ENCODE measurements at regions not wholly inside any gene's neighbourhood (a gene's known extent, or its start where the extent isn't known, plus 50 kb on each side); places are given as distances from the start of the nearest gene placed in this dataset.

DNA sequence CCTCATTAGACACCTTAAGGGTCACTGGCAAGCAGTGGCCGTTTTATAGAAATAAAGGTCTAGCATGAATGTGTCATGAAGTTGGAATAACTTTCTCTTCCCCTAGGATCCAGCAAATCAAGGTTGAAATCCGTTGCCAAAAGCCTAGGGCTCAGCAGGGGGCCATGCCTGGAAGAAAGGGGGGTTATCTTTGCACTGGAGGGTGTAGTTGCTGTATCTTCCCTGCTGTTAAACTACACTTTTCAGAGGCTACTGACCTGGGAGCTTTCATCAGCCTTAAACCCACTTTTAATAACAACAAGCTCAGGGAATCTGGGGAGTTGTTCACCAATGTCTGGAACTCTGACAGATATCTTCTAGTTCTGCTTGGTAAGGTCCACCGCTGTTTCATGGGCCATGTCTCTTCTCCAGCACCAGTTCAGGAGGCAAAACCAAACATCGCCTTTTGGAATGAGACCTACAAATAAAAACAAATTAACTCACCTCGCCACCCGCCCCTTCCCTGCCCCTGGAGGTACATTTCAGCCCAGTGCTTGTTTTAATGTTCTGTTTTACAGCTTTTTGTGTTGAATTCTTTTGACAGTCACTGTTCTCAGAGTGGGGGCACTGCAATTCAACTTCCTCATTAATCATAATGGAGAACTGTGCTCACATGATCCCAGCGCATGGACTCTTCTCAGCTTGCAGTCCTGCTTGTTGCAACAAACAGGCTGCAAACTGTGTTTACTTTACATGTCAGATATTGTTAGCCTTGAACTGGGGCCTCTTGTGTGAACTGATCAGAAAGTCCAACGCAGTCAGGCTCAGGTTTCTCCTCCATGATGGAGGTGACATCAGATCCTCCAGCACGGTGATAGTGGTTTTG is 508.7 kb downstream of the KCNJ2 start:
- H3K27ac Mint-ChIP-seq (ENCODE audit: unreplicated experiment): no peak overlapping the region
- DNase-seq: no peak
- H3K4me1 Mint-ChIP-seq (ENCODE audit: low read depth, unreplicated experiment): peaks cover 4% of the 10 kb centered on the region
- H3K27me3 Mint-ChIP-seq (ENCODE audit: unreplicated experiment): no peaks in the 10 kb centered on the region
- no peaks in the 10 kb centered on the region for H3K9me3 Mint-ChIP-seq (ENCODE audit: unreplicated experiment)
- H3K36me3 Mint-ChIP-seq (ENCODE audit: unreplicated experiment): no peaks in the 10 kb centered on the region
- TF ChIP-seq, protein P1, sequence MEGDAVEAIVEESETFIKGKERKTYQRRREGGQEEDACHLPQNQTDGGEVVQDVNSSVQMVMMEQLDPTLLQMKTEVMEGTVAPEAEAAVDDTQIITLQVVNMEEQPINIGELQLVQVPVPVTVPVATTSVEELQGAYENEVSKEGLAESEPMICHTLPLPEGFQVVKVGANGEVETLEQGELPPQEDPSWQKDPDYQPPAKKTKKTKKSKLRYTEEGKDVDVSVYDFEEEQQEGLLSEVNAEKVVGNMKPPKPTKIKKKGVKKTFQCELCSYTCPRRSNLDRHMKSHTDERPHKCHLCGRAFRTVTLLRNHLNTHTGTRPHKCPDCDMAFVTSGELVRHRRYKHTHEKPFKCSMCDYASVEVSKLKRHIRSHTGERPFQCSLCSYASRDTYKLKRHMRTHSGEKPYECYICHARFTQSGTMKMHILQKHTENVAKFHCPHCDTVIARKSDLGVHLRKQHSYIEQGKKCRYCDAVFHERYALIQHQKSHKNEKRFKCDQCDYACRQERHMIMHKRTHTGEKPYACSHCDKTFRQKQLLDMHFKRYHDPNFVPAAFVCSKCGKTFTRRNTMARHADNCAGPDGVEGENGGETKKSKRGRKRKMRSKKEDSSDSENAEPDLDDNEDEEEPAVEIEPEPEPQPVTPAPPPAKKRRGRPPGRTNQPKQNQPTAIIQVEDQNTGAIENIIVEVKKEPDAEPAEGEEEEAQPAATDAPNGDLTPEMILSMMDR (IDR thresholded peaks at IDR 0.05; ENCODE audit: partially characterized antibody, unreplicated experiment): no peak
- H3K4me3 Mint-ChIP-seq (ENCODE audit: unreplicated experiment): no peak overlapping the region

DNA sequence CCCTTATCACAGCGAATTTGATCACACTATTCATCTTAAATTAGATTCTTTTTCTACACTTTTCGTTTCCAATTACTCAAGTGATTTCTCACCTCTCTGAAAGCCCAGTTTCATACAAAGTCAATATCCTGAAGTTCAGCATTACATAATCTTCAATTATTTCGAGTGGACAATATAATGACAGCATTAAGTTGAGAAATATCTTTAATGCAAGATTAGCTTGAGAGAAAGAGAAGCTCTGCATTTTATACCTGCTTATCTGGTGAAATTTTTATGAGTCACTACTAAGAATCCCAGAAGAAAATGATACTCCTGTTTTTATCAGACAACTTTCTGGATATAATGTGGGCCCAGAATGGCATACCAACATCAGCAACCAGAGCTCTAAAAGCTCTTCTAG is 509.6 kb downstream of the KCNJ2 start:
- Mint-ChIP-seq H3K36me3 (ENCODE audit: unreplicated experiment) (no peaks in the 10 kb centered on the region), H3K27me3 (ENCODE audit: unreplicated experiment) (no peaks in the 10 kb centered on the region), H3K4me1 (ENCODE audit: low read depth, unreplicated experiment) (no peaks in the 10 kb centered on the region), H3K4me3 (ENCODE audit: unreplicated experiment) (no peak overlapping the region), H3K27ac (ENCODE audit: unreplicated experiment) (no peak overlapping the region), H3K9me3 (ENCODE audit: unreplicated experiment) (no peaks in the 10 kb centered on the region)
- no peak for DNase-seq
- TF ChIP-seq, protein P1 (IDR thresholded peaks at IDR 0.05; ENCODE audit: partially characterized antibody, unreplicated experiment): no peak

DNA sequence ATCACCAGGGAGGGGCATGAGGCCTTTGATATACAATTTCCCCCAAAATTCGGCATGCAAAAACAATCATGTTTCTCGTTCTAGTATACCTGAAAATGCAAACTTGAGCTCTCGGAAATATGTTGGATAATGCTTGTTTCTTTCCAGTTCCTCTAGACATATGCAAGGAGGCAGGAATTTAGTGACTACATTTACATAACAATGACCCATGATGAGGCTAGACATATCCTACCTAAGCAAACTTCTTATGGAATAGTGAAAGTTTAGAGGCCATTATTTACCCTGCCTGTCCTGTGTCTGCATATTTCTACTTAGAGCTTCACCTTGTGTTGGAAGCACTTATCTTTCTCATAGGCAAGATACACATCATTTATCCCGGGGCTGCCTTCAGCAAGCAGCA is 514.6 kb downstream of the KCNJ2 start:
- Mint-ChIP-seq H3K27ac (ENCODE audit: unreplicated experiment) (no peak overlapping the region), H3K4me3 (ENCODE audit: unreplicated experiment) (no peak overlapping the region), H3K36me3 (ENCODE audit: unreplicated experiment) (no peaks in the 10 kb centered on the region), H3K4me1 (ENCODE audit: low read depth, unreplicated experiment) (no peaks in the 10 kb centered on the region), H3K9me3 (ENCODE audit: unreplicated experiment) (peaks cover 2% of the 10 kb centered on the region), H3K27me3 (ENCODE audit: unreplicated experiment) (no peaks in the 10 kb centered on the region)
- TF ChIP-seq, protein P1 (IDR thresholded peaks at IDR 0.05; ENCODE audit: partially characterized antibody, unreplicated experiment): no peak
- DNase-seq: no peak

- Mint-ChIP-seq H3K36me3 (ENCODE audit: unreplicated experiment) (no peaks in the 10 kb centered on the region), H3K4me3 (ENCODE audit: unreplicated experiment) (no peak overlapping the region), H3K9me3 (ENCODE audit: unreplicated experiment) (peaks cover 2% of the 10 kb centered on the region), H3K4me1 (ENCODE audit: low read depth, unreplicated experiment) (no peaks in the 10 kb centered on the region), H3K27ac (ENCODE audit: unreplicated experiment) (no peak overlapping the region), H3K27me3 (ENCODE audit: unreplicated experiment) (no peaks in the 10 kb centered on the region)
- DNase-seq: no peak
- TF ChIP-seq, protein P1 (IDR thresholded peaks at IDR 0.05; ENCODE audit: partially characterized antibody, unreplicated experiment): no peak
Observed at GRCh38 chr17:70687421-70687820, 518.1 kb downstream of the KCNJ2 start.

- no peak for DNase-seq
- Mint-ChIP-seq H3K36me3 (ENCODE audit: unreplicated experiment) (no peaks in the 10 kb centered on the region), H3K27ac (ENCODE audit: unreplicated experiment) (no peak overlapping the region), H3K4me3 (ENCODE audit: unreplicated experiment) (no peak overlapping the region), H3K27me3 (ENCODE audit: unreplicated experiment) (no peaks in the 10 kb centered on the region), H3K4me1 (ENCODE audit: low read depth, unreplicated experiment) (no peaks in the 10 kb centered on the region), H3K9me3 (ENCODE audit: unreplicated experiment) (peaks cover 1% of the 10 kb centered on the region)
- TF ChIP-seq, protein P1 (IDR thresholded peaks at IDR 0.05; ENCODE audit: partially characterized antibody, unreplicated experiment): no peak
Observed at GRCh38 chr17:70691150-70691549, 521.8 kb downstream of the KCNJ2 start.

Data from glutamatergic neuron (in vitro differentiated cells).